HG02678 (cell line): ENCODE measurements at regions not wholly inside any gene's neighbourhood (a gene's known extent, or its start where the extent isn't known, plus 50 kb on each side); places are given as distances from the start of the nearest gene placed in this dataset.

Experiments
- ATAC-seq: cut with Tn5 transposase; IDR thresholded peaks from one replicate; pipeline ENCODE4 v1.9.1; 2021; ENCODE audit warnings: mild to moderate bottlenecking, moderate library complexity; ENCODE audit not compliant: unreplicated experiment

DNA sequence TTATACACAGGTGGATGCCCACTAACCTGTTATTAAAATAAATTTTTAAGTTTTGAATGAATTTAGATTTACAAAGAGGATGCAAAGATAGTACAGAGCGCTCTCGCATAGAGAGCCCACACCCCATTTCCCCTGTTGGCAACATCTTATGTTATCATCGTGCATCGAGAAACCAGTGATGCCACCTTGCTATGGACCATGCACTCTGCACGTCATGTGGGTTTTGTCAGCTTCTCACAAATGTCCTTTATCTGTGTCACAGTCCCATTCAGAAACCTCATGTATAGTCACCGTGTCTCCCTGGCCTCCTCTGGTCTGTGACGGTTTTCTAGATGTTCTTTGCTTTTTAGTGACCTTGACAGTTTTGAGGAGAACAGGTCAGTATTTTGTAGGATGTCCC is 60.0 kb downstream of the ING1 start:
- no peak for ATAC-seq

DNA sequence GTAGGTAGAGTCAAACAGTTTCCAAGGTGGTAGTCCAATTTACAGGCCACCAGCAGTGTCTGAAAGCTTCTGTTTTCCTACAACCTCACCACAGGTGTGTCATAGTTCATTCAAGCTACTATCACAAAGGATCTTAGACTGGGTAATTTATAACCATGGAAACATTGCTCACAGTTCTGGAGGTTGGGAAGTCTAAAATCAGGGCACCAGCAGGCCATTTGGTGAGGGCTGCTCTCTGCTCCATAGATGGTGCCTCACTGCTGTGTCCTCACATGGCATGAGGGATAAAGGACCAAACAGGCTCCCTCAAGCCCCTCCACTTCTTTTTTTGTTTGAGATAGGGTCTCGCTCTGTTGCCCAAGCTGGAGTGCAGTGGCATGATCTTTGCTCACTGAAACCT is 60.6 kb downstream of the ING1 start:
- ATAC-seq = no peak

DNA sequence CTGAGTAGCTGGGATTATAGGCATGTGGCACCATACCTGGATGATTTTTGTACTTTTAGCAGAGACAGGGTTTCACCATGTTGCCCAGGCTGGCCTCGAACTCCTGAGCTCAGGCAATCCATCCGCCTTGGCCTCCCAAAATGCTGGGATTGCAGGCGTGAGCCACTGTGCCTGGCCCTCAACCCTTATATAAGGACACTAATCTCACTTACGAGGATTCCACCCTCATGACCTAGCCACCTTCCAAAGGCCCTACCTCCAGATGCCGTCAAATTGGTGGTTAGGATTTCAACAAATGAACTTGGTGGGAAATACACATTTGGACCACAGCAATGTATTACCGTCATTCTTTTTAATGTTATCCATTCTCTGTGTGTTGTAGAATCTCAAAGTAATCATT is 61.0 kb downstream of the ING1 start:
- ATAC-seq = no peak

DNA sequence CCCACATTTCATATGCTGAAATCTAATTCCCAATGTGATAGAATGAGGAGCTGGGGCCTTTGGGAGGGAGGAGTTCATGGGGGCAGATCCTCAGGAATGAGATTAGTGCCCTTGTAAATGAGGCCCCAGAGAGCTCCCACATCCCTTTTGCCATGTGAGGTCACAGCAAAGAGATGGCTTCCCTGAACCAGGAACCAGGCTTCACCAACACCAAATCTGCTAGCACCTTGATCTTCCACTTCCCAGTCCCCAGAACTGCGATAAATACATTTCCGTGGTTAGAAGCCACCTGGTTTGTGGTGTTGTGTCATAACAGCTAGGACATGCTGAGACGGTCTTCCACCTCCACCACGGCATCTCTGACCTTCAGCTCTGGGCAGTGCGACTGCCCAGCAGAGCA is 62.1 kb downstream of the ING1 start:
- no peak for ATAC-seq

DNA sequence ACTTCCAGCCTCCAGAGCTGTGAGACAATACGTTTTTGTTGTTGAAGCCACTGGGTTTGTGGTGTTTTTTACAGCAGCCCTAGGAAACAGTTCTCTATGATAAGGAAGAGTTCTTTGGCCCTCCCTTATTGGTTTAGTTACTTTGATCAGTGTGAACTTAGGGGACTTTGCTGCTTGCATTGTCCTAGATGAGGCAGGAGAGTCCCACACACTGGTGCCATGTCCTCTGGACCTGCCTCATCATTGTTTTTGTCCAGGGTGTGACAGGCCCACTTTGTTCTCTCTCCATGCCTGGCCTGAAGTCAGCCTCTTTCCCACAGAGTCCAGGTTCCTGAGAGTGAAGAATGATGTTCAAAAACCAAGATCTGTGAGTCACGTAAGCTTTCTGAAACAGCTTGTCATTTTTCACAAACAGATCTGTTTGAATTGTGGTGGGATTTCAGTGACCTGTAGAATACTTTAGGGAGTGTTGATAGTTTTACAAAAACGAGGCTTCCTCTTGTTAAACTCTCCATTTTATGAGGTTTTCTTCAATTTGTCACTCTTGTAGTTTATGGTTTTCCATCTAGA is 63.8 kb downstream of the ING1 start:
- ATAC-seq = no peak

DNA sequence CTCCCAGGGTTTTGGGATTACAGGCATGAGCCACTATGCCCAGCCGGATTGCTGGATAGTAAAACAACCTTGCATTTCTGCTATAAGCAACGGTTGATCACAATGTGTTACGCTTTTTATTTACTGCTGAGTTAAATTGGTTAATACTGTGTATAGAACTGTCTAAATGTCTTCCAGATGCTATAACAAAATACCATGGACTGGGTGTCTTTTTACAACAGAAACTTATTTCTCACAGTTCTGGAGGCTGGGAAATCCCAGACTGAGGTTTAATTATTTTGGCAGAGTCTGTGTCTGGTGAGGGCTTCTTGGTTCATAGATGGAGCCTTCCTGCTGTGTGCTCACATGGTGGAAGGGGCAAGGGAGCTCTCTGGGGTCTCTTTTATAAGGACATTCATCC is 65.5 kb downstream of the ING1 start:
- ATAC-seq = no peak

DNA sequence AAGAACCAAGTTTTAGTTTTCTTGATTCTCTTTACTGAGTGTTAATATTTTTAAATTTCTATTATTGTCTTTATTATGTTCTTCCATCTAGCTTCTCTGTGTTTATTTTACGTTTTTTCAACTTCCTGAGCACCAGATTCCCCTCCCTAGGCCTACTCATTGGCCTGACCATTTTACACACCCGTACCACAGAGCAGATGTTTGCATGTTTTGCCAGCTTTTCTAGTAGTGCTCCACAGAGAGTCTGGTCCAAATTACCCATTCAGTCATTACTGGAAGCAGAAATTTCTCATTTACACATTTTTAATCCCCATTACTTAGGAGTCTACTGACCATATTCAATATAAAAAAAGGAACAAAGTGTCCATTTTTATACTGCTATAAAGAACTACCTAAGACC is 66.9 kb downstream of the ING1 start:
- ATAC-seq = no peak

DNA sequence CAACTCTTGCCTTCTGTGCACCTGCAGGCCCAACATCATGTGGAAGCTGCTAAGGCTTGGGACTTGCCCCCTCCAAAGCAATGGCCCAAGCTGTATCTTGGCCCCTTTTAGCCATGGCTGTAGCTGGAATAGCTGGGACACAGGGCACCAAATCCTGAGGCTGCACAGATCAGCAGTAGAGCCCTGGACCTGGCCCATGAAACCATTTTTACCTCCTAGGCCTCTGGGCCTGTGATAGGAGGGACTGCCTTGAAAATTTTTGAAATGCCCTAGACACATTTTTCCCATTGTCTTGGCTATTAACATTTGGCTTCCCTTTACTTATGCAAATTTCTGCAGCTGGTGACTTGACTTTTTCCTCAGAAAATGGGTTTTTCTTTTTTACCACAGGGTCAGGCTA is 68.7 kb downstream of the ING1 start:
- no peak for ATAC-seq

DNA sequence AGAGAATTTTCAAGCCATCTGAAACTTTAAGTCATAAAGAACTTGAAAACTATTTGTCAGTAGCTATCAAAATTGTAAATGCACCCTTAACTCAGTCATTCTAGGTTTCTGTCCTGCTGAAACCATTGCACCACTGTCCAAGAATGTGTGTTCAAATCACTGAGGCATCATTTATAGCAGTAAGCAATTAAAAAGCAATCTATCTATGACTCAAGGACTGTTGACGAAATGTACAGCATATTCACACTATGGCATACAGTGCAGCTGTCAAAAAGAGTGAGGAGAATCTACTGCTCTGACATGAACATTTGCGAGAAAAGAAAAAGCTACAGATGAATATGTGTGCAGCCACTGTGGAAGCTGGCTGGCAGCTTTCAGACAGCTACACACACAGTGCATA is 71.2 kb downstream of the ING1 start:
- no peak for ATAC-seq

DNA sequence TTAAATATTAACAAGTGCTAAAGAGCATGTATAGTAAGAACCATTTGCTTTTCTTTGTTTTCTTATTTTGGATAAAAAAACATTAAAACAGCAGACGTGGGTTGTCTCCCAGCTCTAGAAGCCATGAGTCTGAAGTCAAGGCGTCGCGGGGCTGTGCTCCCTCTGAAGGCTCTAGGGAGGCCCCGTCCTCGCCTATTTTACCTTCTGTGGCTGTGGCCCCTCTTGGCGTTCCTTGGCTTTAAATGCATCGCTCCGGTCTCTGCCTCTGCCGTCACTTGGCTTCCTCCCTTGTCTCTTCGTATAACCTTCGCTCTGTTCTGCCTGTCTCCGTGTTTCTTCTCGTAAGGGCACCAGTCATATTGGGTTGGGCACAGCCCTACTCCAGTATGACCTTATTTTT is 75.3 kb downstream of the ING1 start:
- ATAC-seq = no peak

DNA sequence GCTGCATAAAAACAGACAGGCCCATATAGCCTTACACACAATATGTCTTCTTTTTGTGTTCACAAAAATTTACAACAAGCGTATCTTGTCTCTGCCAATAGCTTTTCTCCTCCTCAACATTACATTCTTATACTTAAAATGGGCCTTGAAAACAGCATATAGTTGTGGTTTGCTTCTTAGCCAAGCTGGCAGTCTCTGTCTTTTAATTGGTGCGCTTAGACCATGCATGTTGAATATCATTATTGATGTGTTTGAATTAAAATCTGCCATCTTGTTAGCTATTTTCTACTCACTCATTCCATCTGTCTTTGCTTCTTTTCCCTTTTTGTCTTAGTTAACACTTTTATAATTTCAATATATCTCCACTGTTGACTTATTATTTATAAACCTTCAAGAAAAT is 76.4 kb downstream of the ING1 start:
- no peak for ATAC-seq

DNA sequence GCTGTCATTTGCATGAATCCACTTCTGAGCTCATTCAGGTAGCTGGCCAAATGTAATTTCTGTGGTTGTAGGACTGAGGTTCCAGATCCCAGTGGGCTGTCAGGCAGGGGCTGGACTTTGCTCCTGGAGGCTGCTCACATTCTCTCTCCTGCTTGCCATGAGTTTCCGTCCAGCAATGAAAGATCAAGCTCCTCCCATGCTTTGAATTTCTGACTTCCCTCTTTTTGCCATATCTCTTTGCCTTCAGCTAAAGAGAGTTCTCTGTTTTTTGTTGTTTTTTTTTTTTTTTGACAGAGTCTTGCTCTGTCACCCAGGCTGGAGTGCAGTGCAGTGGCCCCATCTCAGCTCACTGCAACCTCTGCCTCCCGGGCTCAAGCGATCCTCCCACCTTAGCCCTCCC is 76.9 kb downstream of the ING1 start:
- no peak for ATAC-seq

DNA sequence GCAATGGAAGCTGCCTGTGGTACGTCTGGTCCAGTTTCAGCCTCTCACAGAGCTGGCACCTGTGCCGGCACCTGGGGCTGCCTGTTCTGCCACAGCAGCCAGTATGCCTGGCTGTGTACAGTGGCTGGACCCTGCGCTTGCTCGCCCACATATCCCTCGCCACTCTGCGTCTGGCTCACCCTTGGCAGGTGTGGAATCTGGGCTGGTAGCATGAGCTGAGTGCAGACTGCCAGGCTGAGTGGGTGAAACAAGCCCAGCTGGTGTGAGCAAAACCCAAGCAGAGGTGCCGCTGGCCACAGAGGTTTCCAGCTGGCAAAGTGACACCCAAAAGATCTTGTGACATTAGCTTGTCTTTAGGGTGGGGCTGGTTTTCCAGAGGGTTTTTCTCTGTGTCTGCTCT is 80.7 kb downstream of the ING1 start:
- ATAC-seq = no peak

DNA sequence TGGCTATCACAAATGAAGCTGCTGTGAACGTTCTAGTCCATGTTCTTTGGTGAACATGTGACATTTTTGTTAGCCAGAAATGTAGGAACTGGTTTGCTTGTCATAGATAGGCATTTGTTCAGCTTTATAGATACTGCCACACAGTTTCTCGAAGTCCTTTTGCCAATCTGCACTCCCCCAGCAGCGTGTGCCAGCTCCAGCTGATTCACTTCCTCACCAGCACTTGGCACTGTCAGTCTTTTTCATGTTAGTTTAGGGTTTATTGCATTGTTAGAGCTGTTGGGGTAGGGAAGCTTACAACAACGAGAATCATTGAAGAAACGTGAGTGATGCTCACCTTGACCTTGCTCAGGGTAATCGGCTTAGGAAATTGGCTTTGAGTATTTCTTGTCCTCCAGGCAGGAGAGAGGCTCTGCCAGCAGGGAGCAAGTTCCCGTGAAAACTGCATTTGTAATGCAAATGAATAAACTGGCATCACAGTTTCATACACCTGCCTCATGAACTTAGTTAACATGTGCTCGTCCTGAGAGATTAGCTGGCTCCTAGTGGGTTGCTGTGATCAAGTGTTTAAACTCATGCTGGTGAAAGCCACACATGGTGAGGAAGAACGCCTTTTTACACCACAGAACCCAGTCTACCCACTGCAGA is 83.9 kb downstream of the ING1 start:
- ATAC-seq = no peak

DNA sequence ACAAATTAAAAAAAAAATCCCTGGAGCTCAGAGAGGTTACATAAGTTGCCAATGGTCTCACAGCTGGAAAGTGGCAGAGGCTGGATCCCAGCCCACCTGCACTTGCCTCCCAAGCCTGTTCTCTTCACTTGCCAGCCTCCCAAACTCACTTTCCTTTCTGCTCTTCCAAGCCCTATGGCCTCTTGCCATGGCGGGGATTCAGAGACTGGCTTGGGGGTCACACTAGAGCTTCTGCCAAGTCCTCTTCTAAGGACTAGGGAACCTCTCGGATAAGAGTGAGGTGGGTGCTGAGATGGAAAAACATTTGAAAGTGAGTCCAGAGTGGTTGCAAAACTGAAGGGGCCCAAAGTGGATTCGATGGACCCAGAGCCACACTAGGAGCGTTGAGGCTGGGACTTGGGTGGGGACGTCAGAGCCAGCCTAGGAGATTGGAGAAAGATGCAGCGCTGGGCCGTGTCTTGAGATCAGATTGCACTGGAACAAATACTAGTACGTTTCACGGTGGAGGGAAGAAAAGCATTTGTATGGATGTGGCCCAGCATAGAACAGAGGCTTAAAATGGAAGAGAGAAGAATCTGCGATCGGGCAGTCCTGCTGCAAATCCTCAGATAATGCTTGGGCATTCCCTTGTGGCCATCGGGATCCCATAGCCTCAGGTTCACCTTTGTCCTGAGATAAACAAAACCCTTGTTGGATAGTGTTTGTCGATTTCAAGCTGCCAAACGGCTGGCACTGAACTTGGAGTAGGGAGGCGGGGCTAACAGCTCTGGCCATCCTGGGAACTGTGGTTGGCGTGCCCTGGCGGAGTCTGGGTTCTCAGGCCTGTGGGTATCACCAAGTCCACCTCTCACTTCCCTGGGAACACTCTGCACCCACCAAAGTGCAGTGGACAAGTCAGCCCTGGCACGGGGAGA is 84.8 kb downstream of the ING1 start:
- no peak for ATAC-seq

DNA sequence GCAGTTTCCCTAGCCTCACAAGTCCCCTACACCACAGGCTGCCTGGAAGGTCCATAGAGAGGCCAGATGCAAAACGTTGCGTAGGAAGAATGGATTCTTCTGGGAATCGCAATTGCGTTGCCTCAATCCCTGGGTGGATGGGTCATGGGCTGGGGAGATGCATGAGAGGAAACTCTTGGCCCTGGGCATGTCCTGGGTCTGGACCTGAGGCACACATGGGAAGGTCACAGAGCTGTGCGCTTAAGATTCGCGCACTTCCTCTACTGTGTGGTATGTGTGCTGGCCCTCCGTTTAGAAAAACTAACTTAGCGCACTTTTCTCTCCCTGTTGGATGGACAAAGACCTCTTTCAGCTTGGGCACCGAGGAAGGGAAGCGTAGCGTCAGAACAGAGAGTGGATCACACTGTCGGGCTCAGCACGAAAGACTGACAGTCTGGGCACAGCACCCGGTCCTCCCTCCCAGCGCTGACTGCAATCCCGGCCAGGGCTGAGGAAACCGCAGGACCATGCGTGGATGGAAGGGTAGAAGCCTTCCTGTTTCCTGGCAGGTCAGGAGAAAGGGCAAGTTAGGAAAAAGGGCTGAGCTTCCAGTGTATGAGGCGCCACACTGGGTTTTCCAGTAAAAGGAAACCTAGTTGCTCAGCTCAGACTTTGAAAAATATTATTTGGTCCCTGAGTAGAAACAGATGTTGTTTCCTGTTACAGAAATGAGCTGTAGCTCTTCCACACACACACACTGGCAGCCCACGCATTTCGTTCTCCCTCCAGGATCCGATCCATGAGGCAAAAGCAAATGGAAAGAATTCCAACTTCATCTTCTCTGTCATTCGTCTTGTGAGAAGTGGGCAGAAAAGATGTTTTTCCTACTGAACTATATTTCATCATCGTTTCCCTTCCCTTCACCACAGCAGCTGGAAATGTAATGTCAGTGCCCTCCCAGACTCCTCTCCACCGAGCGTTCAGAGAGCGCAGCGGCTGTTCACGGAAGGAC is 86.0 kb downstream of the ING1 start:
- no peak for ATAC-seq

DNA sequence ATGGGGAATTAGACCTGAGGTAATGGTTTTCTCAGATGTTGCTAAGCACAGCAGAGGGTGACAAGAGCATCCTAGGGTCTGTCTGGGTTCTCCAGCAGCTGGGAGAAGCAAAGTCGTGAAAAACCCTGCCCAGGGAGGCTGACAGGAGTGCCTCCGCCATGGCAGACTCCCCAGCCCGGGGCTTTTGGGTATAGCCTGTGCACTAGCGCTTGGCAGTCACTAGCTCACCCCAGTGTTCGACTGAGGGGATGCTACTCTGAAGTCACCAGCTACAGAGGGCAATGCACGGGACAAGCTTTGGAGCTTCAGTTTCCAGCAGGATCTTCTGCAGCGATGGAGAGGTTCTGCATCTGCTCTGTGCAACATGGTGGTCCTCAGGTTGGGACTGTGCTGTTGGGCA is 87.5 kb downstream of the ING1 start:
- no peak for ATAC-seq

DNA sequence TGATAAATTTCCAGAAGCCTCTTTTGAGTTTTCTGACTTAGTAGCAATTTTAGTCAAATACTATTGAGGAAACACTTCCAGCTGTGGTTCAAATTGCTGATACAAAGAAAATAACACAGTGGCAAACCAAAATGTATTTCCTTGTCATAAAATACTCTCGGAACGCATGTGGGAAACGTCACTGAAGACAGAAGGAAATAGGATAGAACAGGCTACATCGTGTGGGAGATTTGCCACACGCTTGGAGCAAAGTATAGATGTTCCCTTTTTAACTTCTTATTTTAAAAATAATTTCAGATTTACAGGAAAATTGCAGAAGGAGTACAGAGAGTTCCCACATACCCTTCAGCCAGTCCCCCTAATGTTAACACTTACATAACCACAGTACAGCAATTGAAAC is 88.8 kb downstream of the ING1 start:
- no peak for ATAC-seq

DNA sequence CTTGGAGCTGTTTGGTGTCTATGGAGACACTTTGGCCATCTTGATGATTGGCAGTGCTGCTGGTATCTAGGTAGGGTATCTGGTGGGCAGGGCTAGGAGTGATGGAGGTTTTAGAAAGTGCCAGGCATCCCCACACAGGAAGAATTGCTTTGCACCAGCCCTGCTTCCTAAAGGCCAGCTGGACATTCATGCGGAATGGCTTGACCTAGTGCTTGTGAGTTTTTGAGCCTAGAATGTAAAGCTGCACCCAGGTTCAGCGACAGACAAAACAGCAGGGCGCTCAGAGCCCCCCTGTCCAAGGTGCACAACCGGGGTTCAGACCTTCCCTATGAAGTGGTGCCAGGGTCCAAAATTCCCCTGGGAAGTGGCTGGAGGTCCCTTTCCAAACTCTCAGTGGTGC is 93.1 kb downstream of the ING1 start:
- ATAC-seq = no peak

DNA sequence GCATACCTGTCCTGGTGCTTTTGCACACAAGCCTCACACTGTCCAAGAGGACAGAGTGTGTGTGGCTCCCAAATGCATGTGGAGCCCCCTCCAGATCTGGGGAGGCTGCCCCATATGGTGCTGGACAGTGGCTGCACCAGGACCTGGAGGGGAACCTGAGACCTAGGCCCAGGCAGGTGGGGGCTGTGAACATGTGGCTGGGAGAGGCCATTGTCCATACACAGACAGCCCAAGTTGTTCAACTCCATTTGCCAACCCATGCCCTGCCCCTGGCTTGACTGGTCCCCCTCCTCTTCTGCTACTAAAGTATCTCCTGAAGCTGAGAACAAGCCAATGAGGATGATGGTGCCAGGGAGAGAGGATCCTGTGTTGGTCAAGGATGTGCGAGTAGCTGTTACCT is 94.0 kb downstream of the ING1 start:
- ATAC-seq = no peak

DNA sequence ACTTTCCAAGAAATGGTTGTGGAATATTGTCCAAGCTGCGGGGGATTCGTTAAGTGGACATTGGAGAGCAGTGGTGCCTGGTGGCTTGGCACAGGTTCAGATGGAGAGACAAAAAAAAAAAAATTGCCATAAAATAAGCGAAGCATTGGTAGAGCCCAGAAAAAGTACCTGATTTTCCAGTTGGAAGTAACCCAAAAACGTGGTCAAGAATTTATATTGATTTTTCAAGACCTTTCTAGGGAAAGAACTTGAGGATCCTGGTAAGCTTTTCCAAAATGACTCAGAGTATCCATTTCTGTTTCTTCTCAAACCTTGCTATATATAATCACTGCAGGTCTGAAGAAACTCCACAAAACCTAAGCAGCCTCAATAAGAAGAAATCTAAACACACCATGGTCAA is 94.6 kb downstream of the ING1 start:
- ATAC-seq = no peak
